SK-N-MC (cell line): ENCODE measurements at regions not wholly inside any gene's neighbourhood (a gene's known extent, or its start where the extent isn't known, plus 50 kb on each side); places are given as distances from the start of the nearest gene placed in this dataset.

ENCODE experiments used
- DNase-seq: peaks from one replicate; pipeline ENCODE4 v3.0.0-alpha.2; 2011; ENCODE audit warnings: low read depth, low spot score
- H3K27ac ChIP-seq: fragments of 200-600 bp; sonication (generic); 2 replicates; pipeline ENCODE4 v1.5.1; 2016; ENCODE audit warnings: mixed run types
- H3K36me3 ChIP-seq: fragments of 200-600 bp; sonication (generic); 2 replicates; pipeline ENCODE4 v1.6.1; 2017; ENCODE audit warnings: antibody characterized with exemption, low read length, mixed read lengths; ENCODE audit not compliant: insufficient read depth
- H3K4me3 ChIP-seq: fragments of 200-600 bp; sonication (generic); 2 replicates; pipeline ENCODE4 v1.5.1; 2016
- H3K9ac ChIP-seq: fragments of 200-600 bp; sonication (generic); 2 replicates; pipeline ENCODE4 v1.8.0; 2017; ENCODE audit warnings: mixed run types, mixed read lengths; ENCODE audit not compliant: insufficient read length
- H3K9me3 ChIP-seq: fragments of 200-600 bp; sonication (generic); 2 replicates; pipeline ENCODE4 v1.6.1; 2017; ENCODE audit warnings: low read depth, mild to moderate bottlenecking, antibody characterized with exemption, low read length, moderate library complexity, mixed read lengths
- EZH2 ChIP-seq: fragments of 200-600 bp; sonication (generic); IDR thresholded peaks from one replicate; pipeline ENCODE4 v1.6.1; 2017; ENCODE audit warnings: antibody characterized with exemption
- FOXP2 ChIP-seq: optimal IDR thresholded peaks from 2 replicates; pipeline ENCODE3; 2011; ENCODE audit warnings: mild to moderate bottlenecking, moderate library complexity; ENCODE audit not compliant: insufficient read depth; ENCODE audit errors: extremely low read length, control extremely low read depth
- POLR2AphosphoS5 ChIP-seq: IDR thresholded peaks from 2 replicates; pipeline ENCODE4 v1.6.1; 2012; ENCODE audit warnings: mild to moderate bottlenecking, low read depth, low read length, borderline replicate concordance

- no peaks in the 10 kb centered on the region for H3K36me3 ChIP-seq
- DNase-seq = no peak
- H3K9ac ChIP-seq = no peak overlapping the region
- H3K4me3 ChIP-seq = no peak overlapping the region
- H3K9me3 ChIP-seq = no peaks in the 10 kb centered on the region
- no peak for TF ChIP-seq POLR2AphosphoS5
- TF ChIP-seq EZH2 = no peak
- no peak for TF ChIP-seq FOXP2
- no peak overlapping the region for H3K27ac ChIP-seq
Observed at GRCh38 chr20:7571101-7571500, 369.2 kb downstream of the HAO1 start.

DNA sequence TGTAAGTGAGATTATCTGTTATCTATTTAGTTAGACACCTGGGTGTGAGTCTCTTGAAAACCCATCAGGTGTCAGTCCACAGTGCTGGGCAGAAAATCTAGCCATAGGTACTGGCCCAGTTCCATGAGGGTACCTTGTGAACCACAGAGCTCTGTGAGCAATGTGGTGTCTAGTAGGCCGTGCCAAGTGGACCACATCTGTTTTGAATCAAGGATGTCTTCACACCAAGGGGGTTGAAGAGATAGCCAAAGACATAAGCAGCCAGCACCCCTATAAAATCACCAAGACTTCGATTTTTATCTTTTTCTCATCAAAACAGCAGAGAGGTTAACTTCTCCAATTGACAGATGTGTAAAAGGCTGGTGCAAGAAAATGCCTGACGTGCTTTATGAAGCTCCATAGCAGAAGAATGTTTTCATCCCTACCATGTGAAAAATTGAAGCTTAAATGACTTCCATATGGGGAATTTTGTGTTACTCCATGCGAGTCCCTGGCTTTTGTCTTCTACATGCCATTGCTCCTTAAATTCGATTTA lies 368.7 kb downstream of the HAO1 start:
- no peak for DNase-seq
- Histone ChIP-seq H3K4me3 (no peak overlapping the region), H3K9me3 (no peaks in the 10 kb centered on the region), H3K27ac (no peak overlapping the region), H3K36me3 (no peaks in the 10 kb centered on the region), H3K9ac (no peak overlapping the region)
- TF ChIP-seq EZH2 (no peak), FOXP2 (no peak), POLR2AphosphoS5 (no peak)

- Histone ChIP-seq H3K9me3 (no peaks in the 10 kb centered on the region), H3K36me3 (no peaks in the 10 kb centered on the region), H3K27ac (no peak overlapping the region), H3K4me3 (no peak overlapping the region), H3K9ac (no peak overlapping the region)
- TF ChIP-seq EZH2 = no peak
- TF ChIP-seq FOXP2 = no peak
- TF ChIP-seq POLR2AphosphoS5 = no peak
- no peak for DNase-seq
Observed at GRCh38 chr20:7579888-7580287, 360.4 kb downstream of the HAO1 start.

- TF ChIP-seq FOXP2 = no peak
- TF ChIP-seq POLR2AphosphoS5 = no peak
- no peak for TF ChIP-seq EZH2
- H3K27ac ChIP-seq = no peak overlapping the region
- no peaks in the 10 kb centered on the region for H3K36me3 ChIP-seq
- no peaks in the 10 kb centered on the region for H3K9me3 ChIP-seq
- H3K4me3 ChIP-seq = no peak overlapping the region
- DNase-seq = no peak
- no peak overlapping the region for H3K9ac ChIP-seq
Observed at GRCh38 chr20:7585126-7585679, 355.1 kb downstream of the HAO1 start.

GRCh38 chr20:7586481-7586880 lies 353.8 kb downstream of the HAO1 start:
- H3K36me3 ChIP-seq = no peaks in the 10 kb centered on the region
- H3K4me3 ChIP-seq = no peak overlapping the region

DNA sequence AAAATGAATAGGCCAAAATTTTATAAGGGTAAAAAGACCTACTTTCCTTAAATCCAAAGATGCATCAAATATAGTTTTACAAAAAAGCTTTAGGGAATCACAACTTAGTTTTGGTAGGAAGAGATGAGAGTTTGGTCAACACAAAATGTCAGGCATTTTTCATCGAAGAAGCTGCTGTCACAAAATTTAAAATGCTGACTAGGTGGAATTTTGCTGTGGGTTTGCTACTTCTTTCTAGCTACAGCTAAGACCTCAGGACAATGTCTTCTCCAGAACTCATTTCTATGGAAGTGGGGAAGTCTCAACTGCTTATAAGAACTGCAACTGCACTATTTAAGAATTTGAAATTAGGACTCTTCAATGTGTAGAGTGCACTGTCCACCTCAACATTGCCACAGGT lies 351.1 kb downstream of the HAO1 start:
- DNase-seq = no peak
- TF ChIP-seq EZH2 (no peak), FOXP2 (no peak), POLR2AphosphoS5 (no peak)
- no peak overlapping the region for H3K9ac ChIP-seq
- H3K27ac ChIP-seq = no peak overlapping the region
- H3K4me3 ChIP-seq = no peak overlapping the region
- no peaks in the 10 kb centered on the region for H3K36me3 ChIP-seq
- H3K9me3 ChIP-seq = no peaks in the 10 kb centered on the region

More at GRCh38 chr20:7586481-7586880, 353.8 kb downstream of the HAO1 start:
- Histone ChIP-seq H3K9me3 (no peaks in the 10 kb centered on the region), H3K27ac (no peak overlapping the region), H3K9ac (no peak overlapping the region)
- DNase-seq = no peak
- TF ChIP-seq POLR2AphosphoS5 = no peak
- TF ChIP-seq EZH2 = no peak
- no peak for TF ChIP-seq FOXP2

- no peaks in the 10 kb centered on the region for H3K9me3 ChIP-seq
- H3K36me3 ChIP-seq = no peaks in the 10 kb centered on the region
- no peak for DNase-seq
- H3K9ac ChIP-seq = no peak overlapping the region
- no peak overlapping the region for H3K4me3 ChIP-seq
- no peak overlapping the region for H3K27ac ChIP-seq
- TF ChIP-seq POLR2AphosphoS5 = no peak
- no peak for TF ChIP-seq FOXP2
- no peak for TF ChIP-seq EZH2
Observed at GRCh38 chr20:7596541-7596940, 343.7 kb downstream of the HAO1 start.

DNA sequence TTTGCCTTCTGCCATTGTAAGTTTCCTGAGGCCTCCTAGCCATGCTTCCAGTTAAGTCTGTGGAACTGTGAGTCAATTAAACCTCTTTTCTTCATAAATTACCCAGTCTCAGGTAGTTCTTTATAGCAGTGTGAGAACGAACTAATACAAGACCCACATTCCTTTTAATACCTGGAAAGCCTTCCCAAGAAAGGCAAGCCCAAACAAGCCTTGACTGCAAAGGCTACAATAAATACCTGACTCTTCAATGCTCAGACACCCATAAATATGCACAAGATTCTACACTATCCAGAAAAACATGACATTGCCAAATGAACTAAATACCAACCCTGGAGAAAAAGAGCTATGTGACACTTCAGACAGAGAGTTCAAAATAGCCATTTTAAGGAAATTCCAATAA lies 338.8 kb downstream of the HAO1 start:
- no peak overlapping the region for H3K27ac ChIP-seq
- DNase-seq = no peak
- H3K9ac ChIP-seq = no peak overlapping the region
- H3K36me3 ChIP-seq = no peaks in the 10 kb centered on the region
- no peak overlapping the region for H3K4me3 ChIP-seq
- no peak for TF ChIP-seq EZH2
- no peak for TF ChIP-seq FOXP2
- TF ChIP-seq POLR2AphosphoS5 = no peak
- H3K9me3 ChIP-seq = no peaks in the 10 kb centered on the region

DNA sequence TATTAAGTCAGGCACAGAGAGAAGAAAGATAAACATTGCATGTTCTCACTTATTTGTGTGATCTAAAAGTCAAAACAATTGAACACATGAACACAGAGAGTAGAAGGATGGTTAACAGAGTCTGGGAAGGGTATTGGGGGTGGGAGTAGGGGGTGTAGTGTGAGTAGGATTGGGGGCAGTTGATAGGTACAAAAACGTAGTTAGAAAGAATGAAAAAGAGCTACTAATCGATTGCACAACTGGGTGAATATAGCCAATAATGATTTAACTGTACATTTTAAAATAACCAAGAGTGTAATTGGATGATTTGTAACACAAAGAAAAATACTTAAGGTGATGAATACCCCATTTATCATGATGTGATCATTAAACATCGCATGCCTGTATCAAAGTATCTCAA lies 333.3 kb downstream of the HAO1 start:
- H3K4me3 ChIP-seq = no peak overlapping the region
- TF ChIP-seq EZH2 (no peak), FOXP2 (no peak), POLR2AphosphoS5 (no peak)
- H3K27ac ChIP-seq = no peak overlapping the region
- no peak for DNase-seq
- H3K9ac ChIP-seq = no peak overlapping the region
- no peaks in the 10 kb centered on the region for H3K36me3 ChIP-seq
- H3K9me3 ChIP-seq = no peaks in the 10 kb centered on the region
